Mucosa of rectum (tissue), 2 donors: ENCODE measurements at regions not wholly inside any gene's neighbourhood (a gene's known extent, or its start where the extent isn't known, plus 50 kb on each side); places are given as distances from the start of the nearest gene placed in this dataset.

Experiments used
- H3K27ac ChIP-seq, 2 donors: one replicate each; pipeline ENCODE4 v1.7.0; 2013; ENCODE audit warnings: inconsistent platforms in 2 of 2, low read depth in 2 of 2, low read length in 2 of 2
- H3K27me3 ChIP-seq, 2 donors: one replicate each; pipeline ENCODE4 v1.7.0; 2013; ENCODE audit warnings: low read length in 2 of 2; ENCODE audit not compliant: control insufficient read depth in 2 of 2, insufficient read depth in 2 of 2
- H3K36me3 ChIP-seq, 2 donors: one replicate each; pipeline ENCODE4 v1.7.0; 2013; ENCODE audit warnings: low read length in 2 of 2; ENCODE audit not compliant: control insufficient read depth in 2 of 2, insufficient read depth in 2 of 2
- H3K4me1 ChIP-seq, 2 donors: one replicate each; pipeline ENCODE4 v1.7.0; 2013; ENCODE audit warnings: low read length in 2 of 2, mild to moderate bottlenecking in 1 of 2; ENCODE audit not compliant: control insufficient read depth in 2 of 2, insufficient read depth in 2 of 2
- H3K4me3 ChIP-seq, 2 donors: one replicate each; pipeline ENCODE4 v1.7.0; 2013; ENCODE audit warnings: low read length in 2 of 2
- H3K9ac ChIP-seq, 2 donors: one replicate each; pipeline ENCODE4 v1.7.0; 2013; ENCODE audit warnings: low read length in 2 of 2, low read depth in 1 of 2, mild to moderate bottlenecking in 1 of 2
- H3K9me3 ChIP-seq, 2 donors: one replicate each; pipeline ENCODE4 v1.7.0; 2013; ENCODE audit warnings: low read length in 2 of 2; ENCODE audit not compliant: control insufficient read depth in 2 of 2
- donor health status: healthy.
- donor health status: Normal muscosa, but diverticular disease.

GRCh38 chr18:13992826-13993540 lies 77.6 kb upstream of the MC2R start:
- Histone ChIP-seq H3K9ac (no peak overlapping the region), H3K36me3 (no peaks in the 10 kb centered on the region), H3K27me3 (no peaks in the 10 kb centered on the region), H3K4me1 (no peaks in the 10 kb centered on the region), H3K9me3 (peaks cover 0 to 3% of the 10 kb centered on the region in 2 donors), H3K27ac (no peak overlapping the region), H3K4me3 (no peak overlapping the region)

DNA sequence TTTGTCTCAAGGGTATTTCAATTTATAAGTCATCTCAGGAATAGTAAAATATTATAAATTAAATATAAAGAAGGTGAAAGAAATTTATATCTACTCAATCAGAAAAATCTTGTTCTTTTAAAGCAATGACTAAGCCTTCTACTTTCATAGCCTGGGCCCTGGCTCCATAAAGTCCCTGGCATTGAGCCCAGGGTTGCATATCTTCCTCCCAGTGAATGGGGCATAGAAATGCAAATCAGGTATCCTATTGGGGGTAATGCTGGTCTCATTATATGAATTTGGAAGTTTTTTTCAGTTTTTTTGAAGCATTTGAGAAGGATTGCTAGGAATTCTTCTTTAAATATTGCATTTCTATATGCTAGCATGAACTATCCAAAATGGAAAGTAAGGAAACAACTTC lies 73.9 kb upstream of the MC2R start:
- Histone ChIP-seq H3K9me3 (peaks cover 0 to 3% of the 10 kb centered on the region in 2 donors), H3K9ac (no peak overlapping the region), H3K27ac (no peak overlapping the region), H3K27me3 (no peaks in the 10 kb centered on the region), H3K4me1 (no peaks in the 10 kb centered on the region), H3K36me3 (no peaks in the 10 kb centered on the region), H3K4me3 (no peak overlapping the region)

DNA sequence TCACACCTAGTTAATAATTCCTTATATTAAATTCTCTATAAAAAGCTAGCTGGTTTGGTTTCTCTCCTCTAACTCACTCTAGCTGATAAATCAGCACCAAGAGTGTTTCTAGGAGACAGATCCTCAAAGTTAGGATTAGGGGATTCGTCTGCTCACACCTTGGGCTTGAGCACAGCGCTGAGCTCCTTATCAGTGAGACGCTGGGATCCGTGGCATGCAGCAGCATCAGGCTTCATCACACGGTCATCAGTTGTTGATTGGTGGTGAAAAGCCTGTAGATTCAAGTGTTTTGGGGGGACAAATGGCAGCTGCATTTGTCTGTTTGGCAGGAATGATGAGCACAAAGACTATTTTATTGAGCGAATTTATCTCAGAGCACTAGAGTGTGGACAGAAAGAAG lies 72.6 kb upstream of the MC2R start:
- Histone ChIP-seq H3K27me3 (no peaks in the 10 kb centered on the region), H3K9ac (no peak overlapping the region), H3K27ac (no peak overlapping the region), H3K36me3 (no peaks in the 10 kb centered on the region), H3K4me1 (no peaks in the 10 kb centered on the region), H3K4me3 (no peak overlapping the region), H3K9me3 (peaks cover 0 to 3% of the 10 kb centered on the region in 2 donors)

- Histone ChIP-seq H3K4me1 (no peaks in the 10 kb centered on the region), H3K4me3 (no peak overlapping the region), H3K9ac (no peak overlapping the region), H3K27ac (no peak overlapping the region), H3K9me3 (no peaks in the 10 kb centered on the region), H3K27me3 (no peaks in the 10 kb centered on the region), H3K36me3 (no peaks in the 10 kb centered on the region)
Measured at GRCh38 chr18:13984080-13984479, 68.7 kb upstream of the MC2R start.

DNA sequence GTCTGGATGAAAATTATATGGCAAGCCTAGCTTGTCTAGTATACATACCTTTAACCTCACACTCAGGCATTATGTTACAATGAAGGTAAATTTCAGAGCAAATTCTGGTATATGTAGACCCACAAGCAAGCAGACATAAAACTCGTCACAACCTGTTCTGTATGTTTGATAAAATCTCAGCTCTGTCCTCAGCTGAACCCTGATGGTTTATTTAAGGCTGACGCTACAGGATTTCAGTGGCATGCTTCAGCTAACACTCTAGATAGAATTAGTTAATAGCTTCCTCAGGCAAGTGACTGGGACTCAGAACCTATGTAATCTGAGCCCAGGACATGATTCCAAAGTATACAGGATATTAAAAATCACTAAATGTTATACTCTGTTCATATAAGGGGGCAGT lies 68.2 kb upstream of the MC2R start:
- H3K27ac ChIP-seq = no peak overlapping the region
- H3K9ac ChIP-seq = no peak overlapping the region
- no peak overlapping the region for H3K4me3 ChIP-seq
- no peaks in the 10 kb centered on the region for H3K9me3 ChIP-seq
- no peaks in the 10 kb centered on the region for H3K4me1 ChIP-seq
- H3K36me3 ChIP-seq = no peaks in the 10 kb centered on the region
- no peaks in the 10 kb centered on the region for H3K27me3 ChIP-seq

DNA sequence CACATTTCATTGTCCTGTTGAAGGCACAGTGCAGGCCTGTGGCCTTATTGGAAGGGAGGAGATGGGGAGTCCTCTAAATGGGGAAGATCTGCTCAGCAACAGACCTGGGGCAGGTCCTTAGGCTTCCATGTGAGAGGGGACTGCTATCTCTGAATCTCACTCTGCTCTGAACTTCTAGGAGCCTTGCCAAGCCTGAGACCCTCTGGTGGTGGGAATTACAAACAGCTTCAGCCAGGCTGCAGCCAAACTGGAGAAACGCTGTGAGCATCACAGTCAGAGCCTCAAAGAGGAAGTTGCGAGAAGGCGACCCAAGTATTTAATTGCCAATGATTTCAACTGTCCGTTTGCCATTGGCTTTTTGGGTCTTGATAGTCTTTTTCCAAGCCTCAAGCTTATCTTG lies 66.8 kb upstream of the MC2R start:
- Histone ChIP-seq H3K4me3 (no peak overlapping the region), H3K4me1 (no peaks in the 10 kb centered on the region), H3K36me3 (no peaks in the 10 kb centered on the region), H3K9ac (no peak overlapping the region), H3K27me3 (no peaks in the 10 kb centered on the region), H3K27ac (no peak overlapping the region), H3K9me3 (no peaks in the 10 kb centered on the region)

GRCh38 chr18:13973061-13973575 lies 57.8 kb upstream of the MC2R start:
- no peaks in the 10 kb centered on the region for H3K27me3 ChIP-seq
- no peaks in the 10 kb centered on the region for H3K4me1 ChIP-seq
- no peak overlapping the region for H3K27ac ChIP-seq

More at GRCh38 chr18:13973061-13973575, 57.8 kb upstream of the MC2R start:
- H3K9me3 ChIP-seq = no peaks in the 10 kb centered on the region
- no peaks in the 10 kb centered on the region for H3K36me3 ChIP-seq
- no peak overlapping the region for H3K9ac ChIP-seq
- no peak overlapping the region for H3K4me3 ChIP-seq
